NCI-H82 treated with DMSO at 0.1 percent for 48 hours (cell line): ENCODE measurements at regions not wholly inside any gene's neighbourhood (a gene's known extent, or its start where the extent isn't known, plus 50 kb on each side); places are given as distances from the start of the nearest gene placed in this dataset.

ENCODE experiments used
- DNase-seq: peaks from one replicate; lab custom pipeline; 2025; ENCODE audit not compliant: unreplicated experiment; lab: John Stamatoyannopoulos, UW

DNA sequence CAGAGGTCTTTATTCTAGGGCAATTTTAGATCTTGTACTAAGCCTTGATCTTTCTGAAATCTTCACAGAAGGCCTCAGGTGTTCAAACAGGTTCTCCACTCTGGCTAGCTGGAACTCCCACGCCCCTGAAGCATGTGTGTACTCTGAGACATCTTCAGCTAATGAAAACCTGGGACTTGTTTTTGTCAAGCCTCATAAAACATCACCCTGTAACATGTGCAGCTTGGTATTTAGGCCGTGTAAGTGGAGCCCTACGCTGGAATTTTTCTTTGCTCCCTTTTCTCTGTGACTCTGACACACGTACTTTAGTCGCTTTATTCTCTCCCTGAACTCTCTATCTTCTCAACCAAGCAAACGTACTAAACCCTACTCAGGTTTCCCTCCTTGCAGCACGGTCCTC, 701.9 kb upstream of the ZP4 start:
- DNase-seq: no peak

DNA sequence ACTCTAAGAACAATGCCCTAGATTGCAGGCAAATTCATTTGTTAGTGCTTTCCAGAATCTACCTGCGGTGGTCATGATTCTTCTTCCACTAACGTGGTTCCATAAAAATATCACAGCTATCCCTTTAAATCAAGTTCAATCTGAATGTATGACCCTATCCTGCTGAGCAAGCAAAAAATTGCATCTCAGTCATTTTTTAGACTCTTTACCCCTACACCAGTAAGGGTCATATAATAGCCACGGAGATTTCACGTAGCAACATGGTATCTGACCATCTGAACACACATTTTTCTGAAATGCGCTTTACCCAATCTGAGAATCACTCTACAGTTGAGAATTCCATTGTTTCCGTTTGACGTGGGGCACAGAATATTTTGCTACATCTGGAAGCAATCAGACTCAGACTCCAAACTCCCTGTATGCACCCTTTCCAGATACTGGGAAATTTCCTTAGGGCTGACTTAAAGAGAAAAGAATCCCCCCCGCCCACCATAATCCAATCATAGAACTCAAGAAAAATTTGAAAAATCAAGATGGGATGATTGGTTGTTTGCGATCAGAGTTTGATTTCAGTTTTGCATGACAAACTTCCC, 699.2 kb upstream of the ZP4 start:
- DNase-seq: no peak

- DNase-seq: no peak
Observed at GRCh38 chr1:238582816-238583215, 692.1 kb upstream of the ZP4 start.

GRCh38 chr1:238581332-238581731, 690.6 kb upstream of the ZP4 start:
- DNase-seq: no peak

GRCh38 chr1:238568735-238569134, 678.0 kb upstream of the ZP4 start:
- no peak for DNase-seq

- DNase-seq: no peak
Observed at GRCh38 chr1:238562341-238562740, 671.6 kb upstream of the ZP4 start.

- DNase-seq: no peak
Observed at GRCh38 chr1:238558746-238559145, 668.0 kb upstream of the ZP4 start.

GRCh38 chr1:238558156-238558555, 667.4 kb upstream of the ZP4 start:
- no peak for DNase-seq

DNA sequence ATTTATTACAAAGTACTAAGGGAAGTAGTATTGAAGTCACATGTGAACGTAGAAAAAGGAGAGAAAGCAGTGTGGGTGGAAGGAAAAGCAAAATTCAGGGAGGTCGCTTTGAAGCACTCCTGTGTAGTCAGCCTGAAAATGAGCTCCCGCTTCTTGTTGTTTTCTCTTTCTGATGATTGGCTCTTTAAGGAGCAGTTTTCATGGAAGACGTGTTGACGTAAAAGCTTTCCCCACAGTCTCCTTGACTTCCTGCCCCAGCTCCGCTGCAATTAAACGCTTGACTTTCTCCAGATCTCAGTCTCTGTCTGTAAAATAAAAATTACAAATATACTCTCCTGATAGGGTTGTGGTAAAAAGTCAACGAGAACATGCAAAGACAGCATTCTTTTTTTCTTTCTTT, 661.5 kb upstream of the ZP4 start:
- no peak for DNase-seq

DNA sequence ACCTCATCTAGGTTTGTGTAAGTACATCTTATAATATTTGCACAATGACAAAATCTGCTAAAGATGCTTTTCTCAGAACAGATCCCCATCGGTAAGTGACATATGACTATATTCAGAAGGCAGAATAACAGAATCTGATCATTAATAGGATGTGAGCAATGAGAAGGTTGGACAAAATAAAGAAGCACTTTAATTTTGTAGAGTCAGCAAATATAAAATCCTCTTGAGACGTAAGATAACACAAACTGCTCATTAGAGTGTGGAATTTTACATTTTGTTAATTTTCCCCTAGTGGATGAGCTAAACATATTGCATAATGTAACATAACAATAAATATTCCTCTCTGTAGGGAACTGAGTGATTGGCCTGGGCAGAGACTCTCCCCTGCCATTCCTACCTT, 658.4 kb upstream of the ZP4 start:
- no peak for DNase-seq

DNA sequence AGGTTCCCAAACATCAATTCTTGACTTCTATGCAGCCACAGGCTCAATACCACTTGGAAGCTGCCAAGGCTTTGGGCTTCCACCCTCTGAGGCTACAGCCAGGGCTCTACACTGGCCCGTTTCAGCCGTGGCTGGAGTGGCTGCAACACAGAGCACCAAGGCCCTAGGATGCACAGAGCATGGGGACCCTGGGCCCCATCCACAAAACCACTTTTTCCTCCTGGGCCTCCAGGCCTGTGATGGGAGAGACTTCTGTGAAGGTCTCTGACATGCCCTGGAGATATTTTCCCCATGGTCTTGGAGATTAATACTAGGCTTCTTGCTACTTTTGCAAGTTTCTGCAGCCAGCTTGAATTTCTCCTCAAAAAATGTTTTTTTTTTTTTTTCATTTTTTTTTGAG, 655.4 kb upstream of the ZP4 start:
- no peak for DNase-seq

GRCh38 chr1:238537641-238538040, 646.9 kb upstream of the ZP4 start:
- no peak for DNase-seq

DNA sequence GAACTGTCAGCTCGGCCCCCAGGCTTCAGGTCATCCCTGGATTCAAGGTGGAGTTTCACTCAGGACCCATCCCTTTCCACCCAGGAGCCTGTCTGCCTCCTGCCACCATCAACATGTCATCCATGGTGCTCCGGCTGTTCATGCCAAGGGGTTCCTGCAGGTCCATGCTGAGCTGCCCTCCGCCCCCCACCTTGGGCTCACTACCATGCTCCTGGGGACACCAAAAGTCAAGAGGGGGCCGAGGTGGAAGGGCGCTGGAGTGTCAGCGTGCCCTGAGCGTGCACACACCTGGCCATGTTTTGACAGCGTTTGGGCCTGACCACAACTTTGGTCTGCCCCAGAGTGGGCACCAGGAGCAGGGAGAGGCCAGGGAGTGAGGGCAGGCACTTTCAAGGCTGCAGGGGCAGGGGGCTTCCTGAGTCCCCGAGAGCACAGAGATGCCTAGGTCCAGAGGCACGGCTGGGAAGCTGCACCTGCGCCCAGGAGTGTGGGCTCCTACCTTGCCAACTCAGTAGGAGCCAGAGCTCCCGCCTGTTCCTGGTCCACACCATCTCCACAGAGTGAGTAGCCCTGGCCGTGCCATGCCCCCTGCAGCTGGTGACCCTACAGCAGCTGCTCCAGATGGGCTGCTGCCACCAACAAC, 639.6 kb upstream of the ZP4 start:
- no peak for DNase-seq

DNA sequence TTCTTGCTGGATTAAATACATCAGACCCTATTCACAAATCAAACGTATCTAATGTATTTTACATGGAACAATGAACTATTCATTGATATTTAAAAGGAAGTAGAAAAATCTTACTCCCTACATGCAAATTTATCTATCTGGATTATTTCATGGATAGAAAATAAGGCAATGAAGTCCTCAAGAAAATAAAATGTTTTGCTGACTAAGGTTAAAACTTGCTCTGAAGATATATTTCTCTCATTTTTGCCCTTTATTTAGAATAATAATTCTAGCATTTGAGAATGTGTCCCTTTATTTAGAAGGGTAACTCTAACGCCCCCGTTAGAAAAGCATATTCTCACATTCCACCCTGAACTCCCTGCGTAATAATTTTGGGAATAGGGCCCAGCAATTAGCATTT, 627.0 kb upstream of the ZP4 start:
- no peak for DNase-seq

DNA sequence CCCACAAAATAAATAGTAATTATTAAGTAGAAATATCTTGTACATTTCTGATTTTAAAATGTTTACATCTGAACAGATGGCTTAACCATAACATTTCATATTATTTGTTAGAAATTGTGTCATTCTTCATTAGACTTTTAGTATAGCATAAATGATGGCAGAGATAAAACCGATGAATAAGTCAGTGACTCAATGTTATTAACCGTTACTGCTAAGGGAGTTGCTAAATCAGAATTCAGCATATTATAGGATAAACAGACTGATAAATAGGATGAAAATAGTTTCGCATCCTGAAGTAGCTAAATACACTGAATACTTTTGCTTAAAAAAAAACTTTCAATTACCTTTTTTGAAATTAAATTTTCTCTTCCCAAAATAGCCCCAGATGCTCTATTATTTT, 610.6 kb upstream of the ZP4 start:
- no peak for DNase-seq

GRCh38 chr1:238499021-238499420, 608.3 kb upstream of the ZP4 start:
- DNase-seq: no peak

GRCh38 chr1:238492271-238492670, 601.5 kb upstream of the ZP4 start:
- DNase-seq: no peak

DNA sequence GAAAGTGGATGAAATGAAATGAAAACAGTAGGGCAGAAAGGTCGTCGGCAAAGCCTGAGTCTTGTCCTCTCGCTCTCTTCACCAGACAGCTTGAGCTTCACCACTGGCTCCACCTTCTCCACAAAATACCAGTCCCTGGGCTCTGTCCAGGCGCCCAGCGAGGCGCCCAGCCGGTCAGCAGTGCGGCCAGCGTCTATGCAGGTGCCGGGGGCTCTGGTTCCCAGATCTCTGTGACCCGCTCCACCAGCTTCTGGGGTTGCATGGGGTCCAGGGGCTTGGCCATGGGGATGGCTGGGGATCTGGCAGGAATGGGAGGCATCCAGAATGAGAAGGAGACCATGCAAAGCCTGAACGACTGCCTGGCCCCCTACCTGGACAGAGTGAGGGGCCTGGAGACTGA, 600.5 kb upstream of the ZP4 start:
- no peak for DNase-seq

- no peak for DNase-seq
Observed at GRCh38 chr1:238489006-238489405, 598.3 kb upstream of the ZP4 start.

- DNase-seq: no peak
Observed at GRCh38 chr1:238488401-238488800, 597.7 kb upstream of the ZP4 start.

DNA sequence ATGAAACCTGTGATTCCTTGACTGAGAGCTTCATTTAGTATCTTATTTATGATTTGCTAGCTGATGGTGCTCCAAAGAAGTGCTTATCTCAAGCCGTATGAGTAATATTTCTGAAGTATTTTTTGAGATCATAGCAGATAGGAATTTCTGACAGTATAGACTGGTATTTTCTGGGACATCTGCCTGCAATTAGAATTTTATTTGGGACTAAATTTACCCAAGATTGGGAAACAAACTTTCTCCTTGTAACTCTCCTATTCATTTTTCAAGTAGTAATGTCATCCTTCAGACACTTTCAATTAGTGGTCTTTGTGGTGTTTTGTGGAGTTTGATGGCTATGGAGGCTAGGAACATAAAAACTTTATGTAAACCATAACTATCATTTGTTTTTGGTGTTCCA, 597.2 kb upstream of the ZP4 start:
- no peak for DNase-seq

DNA sequence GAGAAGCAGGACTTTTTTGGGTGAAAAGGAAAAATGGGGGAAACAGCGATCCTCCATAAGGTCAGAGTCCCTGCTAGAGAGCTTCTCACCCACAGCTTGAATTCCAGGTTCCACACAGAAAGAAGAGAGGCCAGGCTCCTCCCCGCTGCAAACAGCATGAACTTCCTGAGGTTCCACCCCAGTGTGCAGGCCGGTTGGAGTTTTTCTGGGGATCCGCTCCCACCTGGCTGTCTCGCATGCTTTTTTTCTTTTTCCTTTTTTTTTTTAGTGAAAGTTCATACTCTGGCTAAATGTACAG, 595.1 kb upstream of the ZP4 start:
- DNase-seq: no peak

DNA sequence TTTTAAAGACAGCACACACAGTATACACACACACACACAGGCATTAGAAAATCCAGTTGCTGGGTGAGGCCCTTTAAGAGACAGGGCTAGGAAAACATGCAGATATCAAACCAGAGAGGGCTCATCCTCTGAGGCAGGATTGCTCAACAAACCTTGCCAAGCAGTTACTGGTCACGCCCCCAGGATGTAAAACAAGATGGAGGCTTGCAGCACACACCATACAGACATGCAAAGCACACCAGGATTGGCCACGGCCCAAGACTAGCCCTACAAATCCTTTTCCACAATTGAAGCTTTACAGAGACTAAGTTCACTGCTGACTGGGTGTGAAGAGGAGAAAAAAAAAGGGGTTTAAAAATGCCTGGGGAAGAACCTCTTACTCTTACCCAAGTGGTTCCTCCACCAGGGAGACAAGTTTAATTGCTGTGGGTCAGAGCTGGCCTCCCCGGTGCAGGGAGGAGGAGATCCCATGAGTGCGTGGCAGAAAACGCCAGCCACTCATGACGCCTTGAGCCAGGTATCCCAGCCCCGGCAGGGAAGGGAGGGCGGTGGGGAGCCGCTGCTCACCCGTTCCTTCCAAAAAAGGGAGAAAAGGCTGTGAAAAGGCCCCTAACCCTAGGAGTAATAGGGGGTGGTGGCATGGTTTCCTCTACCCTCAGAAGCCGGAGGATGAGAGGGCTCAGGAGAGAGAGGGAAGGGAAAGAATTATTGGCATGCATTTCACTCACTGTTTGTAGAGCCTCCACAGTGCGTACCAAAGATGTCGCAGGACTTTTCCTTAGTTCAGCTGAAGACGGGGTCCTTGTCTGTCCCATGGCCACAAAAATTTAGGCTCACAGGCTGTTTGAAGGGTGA, 594.6 kb upstream of the ZP4 start:
- no peak for DNase-seq
